ENCODE measurements at regions not wholly inside any gene's neighbourhood (a gene's known extent, or its start where the extent isn't known, plus 50 kb on each side); places are given as distances from the start of the nearest gene placed in this dataset.

DNA sequence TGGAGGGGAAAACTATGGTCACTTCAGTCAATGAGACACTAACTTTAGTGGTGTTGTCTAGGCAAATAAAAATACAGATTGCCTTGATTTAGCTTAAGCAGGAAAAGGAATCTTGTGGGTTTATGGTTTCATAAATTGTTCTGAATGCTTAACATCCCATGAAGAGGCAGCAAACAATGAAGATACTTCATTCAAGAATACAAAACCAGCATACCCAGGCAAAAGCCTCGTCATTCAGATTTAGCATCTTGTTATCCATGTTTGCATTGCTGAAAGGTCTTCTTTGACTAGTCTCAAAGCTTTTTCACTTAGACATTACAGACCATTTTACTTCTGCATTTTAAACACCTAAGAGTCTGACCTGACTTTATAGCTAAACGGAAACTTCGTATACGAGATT, 272.7 kb upstream of the FSHR start:
- DNase-seq (ENCODE audit: low read depth in 6 of 9, low spot score in 9 of 9), result no peak
- 81% methylated on average over 4 of the region's 4 CpGs for WGBS
- Histone ChIP-seq H3K27ac (ENCODE audit: low read depth in 1 of 2, low read length in 1 of 2) (no peak overlapping the region), H3K4me3 (ENCODE audit: low read length in 2 of 2) (no peak overlapping the region), H3K36me3 (ENCODE audit: control insufficient read depth in 2 of 2, insufficient read depth in 2 of 2, low read length in 1 of 2) (no peaks in the 10 kb centered on the region), H3K4me1 (ENCODE audit: control insufficient read depth in 2 of 2, insufficient read depth in 2 of 2, low read length in 2 of 2) (no peaks in the 10 kb centered on the region), H3K27me3 (ENCODE audit: control insufficient read depth in 2 of 2, insufficient read depth in 1 of 2, low read length in 1 of 2) (no peaks in the 10 kb centered on the region), H3K9me3 (ENCODE audit: control insufficient read depth in 2 of 2, insufficient read depth in 1 of 2, low read length in 1 of 2) (no peaks in the 10 kb centered on the region)

DNA sequence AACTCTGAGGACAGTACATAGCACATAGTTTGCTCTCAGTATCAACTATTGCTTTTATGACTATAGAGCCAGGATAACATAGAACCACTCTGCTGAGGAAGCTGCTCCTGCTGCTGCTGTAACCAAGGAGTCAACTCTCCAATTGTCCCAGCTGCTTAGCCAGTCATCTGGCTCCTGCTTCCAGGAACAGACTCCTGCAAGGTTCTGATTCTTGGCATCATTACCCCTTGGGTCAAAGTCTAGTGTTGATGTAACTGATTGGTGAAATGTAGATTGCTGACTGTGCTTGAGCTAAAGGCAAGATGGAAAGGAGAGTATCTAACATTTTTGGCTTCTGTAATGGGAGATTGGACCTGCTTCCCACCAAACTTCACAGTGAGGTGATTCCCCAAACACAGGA, 261.9 kb upstream of the FSHR start:
- no peak overlapping the region for H3K27ac ChIP-seq (ENCODE audit: low read depth in 1 of 2, low read length in 1 of 2)
- H3K9me3 ChIP-seq (ENCODE audit: control insufficient read depth in 2 of 2, insufficient read depth in 1 of 2, low read length in 1 of 2), result no peaks in the 10 kb centered on the region
- DNase-seq (ENCODE audit: low read depth in 6 of 9, low spot score in 9 of 9), result no peak
- H3K36me3 ChIP-seq (ENCODE audit: control insufficient read depth in 2 of 2, insufficient read depth in 2 of 2, low read length in 1 of 2), result no peaks in the 10 kb centered on the region
- H3K4me3 ChIP-seq (ENCODE audit: low read length in 2 of 2), result no peak overlapping the region
- no peaks in the 10 kb centered on the region for H3K4me1 ChIP-seq (ENCODE audit: control insufficient read depth in 2 of 2, insufficient read depth in 2 of 2, low read length in 2 of 2)
- H3K27me3 ChIP-seq (ENCODE audit: control insufficient read depth in 2 of 2, insufficient read depth in 1 of 2, low read length in 1 of 2), result no peaks in the 10 kb centered on the region

DNA sequence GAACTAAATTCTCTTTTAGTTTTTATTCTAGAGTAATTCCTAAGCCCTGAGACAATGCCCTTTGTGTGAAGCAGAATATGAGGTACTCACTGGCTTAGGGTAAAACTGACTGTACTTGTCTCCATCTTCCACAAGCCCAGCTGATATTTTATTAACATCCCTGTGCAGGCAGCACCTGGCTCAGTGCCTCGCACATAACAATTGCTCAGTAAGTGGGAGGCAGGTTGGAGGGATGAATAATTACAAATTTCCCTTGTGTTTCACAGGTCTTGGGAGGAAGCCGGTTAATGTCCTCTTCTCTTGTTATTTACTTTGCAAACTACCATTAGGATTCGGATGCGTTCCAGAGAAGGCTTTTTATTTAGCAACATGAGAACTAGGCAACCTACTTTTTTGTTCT, 249.8 kb upstream of the FSHR start:
- Histone ChIP-seq H3K9me3 (ENCODE audit: control insufficient read depth in 2 of 2, insufficient read depth in 1 of 2, low read length in 1 of 2) (no peaks in the 10 kb centered on the region), H3K4me3 (ENCODE audit: low read length in 2 of 2) (no peak overlapping the region), H3K4me1 (ENCODE audit: control insufficient read depth in 2 of 2, insufficient read depth in 2 of 2, low read length in 2 of 2) (no peaks in the 10 kb centered on the region), H3K27me3 (ENCODE audit: control insufficient read depth in 2 of 2, insufficient read depth in 1 of 2, low read length in 1 of 2) (no peaks in the 10 kb centered on the region), H3K27ac (ENCODE audit: low read depth in 1 of 2, low read length in 1 of 2) (no peak overlapping the region), H3K36me3 (ENCODE audit: control insufficient read depth in 2 of 2, insufficient read depth in 2 of 2, low read length in 1 of 2) (no peaks in the 10 kb centered on the region)
- no peak for DNase-seq (ENCODE audit: low read depth in 6 of 9, low spot score in 9 of 9)
- WGBS, result 72% methylated on average over 4 of the region's 4 CpGs

DNA sequence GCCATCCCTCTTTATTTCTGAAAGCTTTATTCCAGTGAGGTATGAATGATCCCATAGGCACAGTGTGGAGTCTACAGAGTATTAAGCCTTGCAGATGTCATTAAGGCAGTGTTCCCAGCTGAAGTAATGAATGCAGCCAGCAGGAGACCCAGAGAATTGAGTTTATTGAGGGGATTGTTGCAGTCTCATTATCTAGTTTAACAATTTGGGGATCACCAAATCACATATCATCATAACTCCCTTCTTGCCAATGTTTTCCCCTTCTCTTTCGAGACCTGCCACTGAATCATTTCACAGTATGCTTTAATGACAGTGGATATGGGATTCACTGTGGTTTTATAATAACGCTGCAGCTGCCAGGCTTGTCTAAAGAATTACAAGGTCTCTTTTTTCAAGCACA, 249.3 kb upstream of the FSHR start:
- Histone ChIP-seq H3K9me3 (ENCODE audit: control insufficient read depth in 2 of 2, insufficient read depth in 1 of 2, low read length in 1 of 2) (no peaks in the 10 kb centered on the region), H3K27me3 (ENCODE audit: control insufficient read depth in 2 of 2, insufficient read depth in 1 of 2, low read length in 1 of 2) (no peaks in the 10 kb centered on the region), H3K4me3 (ENCODE audit: low read length in 2 of 2) (no peak overlapping the region), H3K36me3 (ENCODE audit: control insufficient read depth in 2 of 2, insufficient read depth in 2 of 2, low read length in 1 of 2) (no peaks in the 10 kb centered on the region), H3K4me1 (ENCODE audit: control insufficient read depth in 2 of 2, insufficient read depth in 2 of 2, low read length in 2 of 2) (no peaks in the 10 kb centered on the region), H3K27ac (ENCODE audit: low read depth in 1 of 2, low read length in 1 of 2) (no peak overlapping the region)
- DNase-seq (ENCODE audit: low read depth in 6 of 9, low spot score in 9 of 9), result no peak
- WGBS, result 81% methylated on average over 2 of the region's 2 CpGs

DNA sequence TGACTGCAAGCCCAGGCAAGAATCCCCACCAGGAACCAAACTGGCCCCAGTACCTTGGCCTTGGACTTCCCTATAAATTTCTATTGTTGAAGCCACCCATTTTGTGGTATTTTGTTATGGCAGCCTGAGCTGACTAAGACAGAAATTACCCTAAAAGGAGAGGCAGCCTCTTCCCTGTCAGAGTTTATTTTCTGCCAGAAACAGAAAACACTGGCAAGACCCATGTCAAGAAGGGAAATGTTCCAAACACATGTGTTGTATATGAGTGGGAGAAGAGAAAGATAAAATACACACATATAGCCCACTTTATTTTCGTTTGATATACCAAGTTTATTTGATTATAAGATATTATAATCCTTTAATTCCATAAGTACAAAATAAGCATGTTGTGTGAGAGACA, 225.1 kb upstream of the FSHR start:
- DNase-seq (ENCODE audit: low read depth in 6 of 9, low spot score in 9 of 9), result no peak
- Histone ChIP-seq H3K27ac (ENCODE audit: low read depth in 1 of 2, low read length in 1 of 2) (no peak overlapping the region), H3K4me3 (ENCODE audit: low read length in 2 of 2) (no peak overlapping the region), H3K9me3 (ENCODE audit: control insufficient read depth in 2 of 2, insufficient read depth in 1 of 2, low read length in 1 of 2) (no peaks in the 10 kb centered on the region), H3K36me3 (ENCODE audit: control insufficient read depth in 2 of 2, insufficient read depth in 2 of 2, low read length in 1 of 2) (no peaks in the 10 kb centered on the region), H3K4me1 (ENCODE audit: control insufficient read depth in 2 of 2, insufficient read depth in 2 of 2, low read length in 2 of 2) (no peaks in the 10 kb centered on the region), H3K27me3 (ENCODE audit: control insufficient read depth in 2 of 2, insufficient read depth in 1 of 2, low read length in 1 of 2) (no peaks in the 10 kb centered on the region)
- 67% methylated on average over 1 of the region's 1 CpG for WGBS

DNA sequence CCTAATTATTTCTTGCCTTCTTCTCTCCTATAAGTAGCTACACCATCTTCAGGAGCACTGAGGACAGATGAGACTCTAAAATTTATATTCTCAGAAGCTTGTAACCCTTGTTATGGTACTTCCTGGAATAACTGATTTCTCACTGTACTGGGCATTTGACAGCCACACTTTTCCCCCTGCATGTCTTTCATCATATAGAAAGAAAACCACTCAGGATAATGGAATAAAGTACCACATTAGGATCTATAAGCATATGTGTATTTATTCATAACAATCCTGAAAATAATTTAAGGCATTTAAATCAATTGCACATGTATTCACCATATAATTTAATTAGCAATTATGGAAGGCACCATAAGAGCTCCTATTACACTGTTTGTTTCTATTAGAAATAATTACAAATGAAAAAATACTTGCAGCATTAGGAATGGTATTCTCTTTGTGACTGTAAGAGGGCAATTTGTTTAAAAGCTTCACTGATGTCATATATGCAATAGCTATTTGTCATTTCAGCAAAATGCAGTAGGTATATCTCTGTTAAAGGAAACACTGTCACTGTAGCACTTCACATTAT, 216.9 kb upstream of the FSHR start:
- H3K4me3 ChIP-seq (ENCODE audit: low read length in 2 of 2), result no peak overlapping the region
- no peaks in the 10 kb centered on the region for H3K27me3 ChIP-seq (ENCODE audit: control insufficient read depth in 2 of 2, insufficient read depth in 1 of 2, low read length in 1 of 2)
- DNase-seq (ENCODE audit: low read depth in 6 of 9, low spot score in 9 of 9), result no peak
- no peaks in the 10 kb centered on the region for H3K9me3 ChIP-seq (ENCODE audit: control insufficient read depth in 2 of 2, insufficient read depth in 1 of 2, low read length in 1 of 2)
- no peaks in the 10 kb centered on the region for H3K36me3 ChIP-seq (ENCODE audit: control insufficient read depth in 2 of 2, insufficient read depth in 2 of 2, low read length in 1 of 2)
- H3K27ac ChIP-seq (ENCODE audit: low read depth in 1 of 2, low read length in 1 of 2), result no peak overlapping the region
- no peaks in the 10 kb centered on the region for H3K4me1 ChIP-seq (ENCODE audit: control insufficient read depth in 2 of 2, insufficient read depth in 2 of 2, low read length in 2 of 2)

DNA sequence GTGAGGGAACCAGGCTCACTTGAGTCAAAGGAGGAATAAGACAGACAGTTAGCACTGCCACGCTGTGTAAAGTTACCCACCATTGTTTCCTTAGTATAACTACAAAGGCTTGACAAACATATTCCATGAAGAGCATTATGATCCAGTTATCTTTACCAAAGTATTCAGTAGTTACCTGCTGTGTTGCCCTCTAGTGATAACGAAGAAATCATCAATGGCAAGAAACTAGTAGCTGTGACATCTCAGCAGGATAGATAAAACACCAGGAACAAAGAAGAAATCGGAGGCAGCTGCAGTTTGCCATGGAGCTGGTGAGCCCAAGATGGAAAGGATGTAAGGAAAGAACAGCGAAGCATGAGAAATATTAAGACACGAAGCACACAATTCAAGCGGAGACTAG, 215.3 kb upstream of the FSHR start:
- Histone ChIP-seq H3K9me3 (ENCODE audit: control insufficient read depth in 2 of 2, insufficient read depth in 1 of 2, low read length in 1 of 2) (no peaks in the 10 kb centered on the region), H3K36me3 (ENCODE audit: control insufficient read depth in 2 of 2, insufficient read depth in 2 of 2, low read length in 1 of 2) (no peaks in the 10 kb centered on the region), H3K27me3 (ENCODE audit: control insufficient read depth in 2 of 2, insufficient read depth in 1 of 2, low read length in 1 of 2) (no peaks in the 10 kb centered on the region), H3K4me1 (ENCODE audit: control insufficient read depth in 2 of 2, insufficient read depth in 2 of 2, low read length in 2 of 2) (no peaks in the 10 kb centered on the region), H3K4me3 (ENCODE audit: low read length in 2 of 2) (no peak overlapping the region), H3K27ac (ENCODE audit: low read depth in 1 of 2, low read length in 1 of 2) (no peak overlapping the region)
- DNase-seq (ENCODE audit: low read depth in 6 of 9, low spot score in 9 of 9), result no peak
- 81% methylated on average over 6 of the region's 6 CpGs for WGBS

DNA sequence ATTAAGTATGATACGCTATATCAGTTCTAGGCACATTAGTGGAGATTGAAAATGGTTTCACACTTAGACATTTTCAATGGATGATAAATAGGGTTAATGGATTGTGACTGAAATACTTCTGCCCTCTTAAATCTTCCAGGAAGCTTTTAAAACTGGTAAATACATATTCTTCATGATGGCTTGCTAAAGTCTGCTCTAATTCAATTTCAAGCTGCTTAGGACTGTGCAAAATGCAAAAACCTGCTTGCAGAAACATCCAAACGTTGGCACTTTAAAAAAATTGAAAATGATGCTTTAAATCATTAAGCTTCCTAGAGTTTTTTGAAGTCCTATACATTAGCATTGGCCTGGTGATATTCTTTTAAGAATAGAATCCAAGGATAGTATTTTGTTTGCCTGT, 214.8 kb upstream of the FSHR start:
- Histone ChIP-seq H3K27ac (ENCODE audit: low read depth in 1 of 2, low read length in 1 of 2) (no peak overlapping the region), H3K9me3 (ENCODE audit: control insufficient read depth in 2 of 2, insufficient read depth in 1 of 2, low read length in 1 of 2) (no peaks in the 10 kb centered on the region), H3K4me3 (ENCODE audit: low read length in 2 of 2) (no peak overlapping the region), H3K4me1 (ENCODE audit: control insufficient read depth in 2 of 2, insufficient read depth in 2 of 2, low read length in 2 of 2) (no peaks in the 10 kb centered on the region), H3K36me3 (ENCODE audit: control insufficient read depth in 2 of 2, insufficient read depth in 2 of 2, low read length in 1 of 2) (no peaks in the 10 kb centered on the region), H3K27me3 (ENCODE audit: control insufficient read depth in 2 of 2, insufficient read depth in 1 of 2, low read length in 1 of 2) (no peaks in the 10 kb centered on the region)
- no peak for DNase-seq (ENCODE audit: low read depth in 6 of 9, low spot score in 9 of 9)
- WGBS, result 73% methylated on average over 2 of the region's 2 CpGs

DNA sequence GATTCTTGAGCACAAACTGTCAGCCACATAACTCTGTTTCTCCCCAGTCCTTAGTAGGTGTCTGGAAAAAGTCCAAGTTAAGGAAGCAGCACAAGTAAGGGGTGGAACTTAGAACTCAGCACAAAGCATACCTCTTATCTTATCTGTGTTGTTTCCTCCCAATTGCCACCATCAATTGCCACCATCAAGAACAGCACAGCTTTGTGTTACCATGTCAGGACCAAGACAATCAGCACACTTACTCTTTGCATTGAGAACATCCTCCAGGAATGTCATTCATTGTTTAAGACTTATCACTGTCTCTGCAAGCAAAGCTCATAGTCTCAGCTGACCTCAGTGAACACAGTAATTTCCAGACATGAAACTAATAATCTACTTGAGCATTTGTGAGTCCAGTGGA, 212.7 kb upstream of the FSHR start:
- DNase-seq (ENCODE audit: low read depth in 6 of 9, low spot score in 9 of 9), result no peak
- H3K36me3 ChIP-seq (ENCODE audit: control insufficient read depth in 2 of 2, insufficient read depth in 2 of 2, low read length in 1 of 2), result no peaks in the 10 kb centered on the region
- no peaks in the 10 kb centered on the region for H3K9me3 ChIP-seq (ENCODE audit: control insufficient read depth in 2 of 2, insufficient read depth in 1 of 2, low read length in 1 of 2)
- no peaks in the 10 kb centered on the region for H3K4me1 ChIP-seq (ENCODE audit: control insufficient read depth in 2 of 2, insufficient read depth in 2 of 2, low read length in 2 of 2)
- no peak overlapping the region for H3K27ac ChIP-seq (ENCODE audit: low read depth in 1 of 2, low read length in 1 of 2)
- H3K27me3 ChIP-seq (ENCODE audit: control insufficient read depth in 2 of 2, insufficient read depth in 1 of 2, low read length in 1 of 2), result no peaks in the 10 kb centered on the region
- no peak overlapping the region for H3K4me3 ChIP-seq (ENCODE audit: low read length in 2 of 2)

DNA sequence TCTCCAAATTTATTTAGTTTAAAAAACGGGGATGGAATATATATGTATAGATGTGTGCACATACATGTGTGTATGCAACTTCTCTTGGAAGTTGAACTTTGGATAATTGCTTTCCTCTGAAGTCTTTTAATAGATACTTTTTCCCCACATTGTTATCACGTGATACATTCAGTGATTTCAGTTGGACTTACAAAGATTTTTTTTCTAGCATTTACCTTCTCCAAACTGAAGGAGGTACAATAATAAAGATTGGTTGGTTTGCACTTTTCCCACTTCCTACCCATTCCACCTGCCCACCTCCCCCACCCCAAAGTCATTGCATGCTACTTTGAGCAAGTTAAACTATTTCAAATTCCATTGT, 206.1 kb upstream of the FSHR start:
- WGBS, result 63% methylated on average over 2 of the region's 2 CpGs
- Histone ChIP-seq H3K27me3 (ENCODE audit: control insufficient read depth in 2 of 2, insufficient read depth in 1 of 2, low read length in 1 of 2) (no peaks in the 10 kb centered on the region), H3K9me3 (ENCODE audit: control insufficient read depth in 2 of 2, insufficient read depth in 1 of 2, low read length in 1 of 2) (no peaks in the 10 kb centered on the region), H3K4me3 (ENCODE audit: low read length in 2 of 2) (no peak overlapping the region), H3K36me3 (ENCODE audit: control insufficient read depth in 2 of 2, insufficient read depth in 2 of 2, low read length in 1 of 2) (no peaks in the 10 kb centered on the region), H3K4me1 (ENCODE audit: control insufficient read depth in 2 of 2, insufficient read depth in 2 of 2, low read length in 2 of 2) (no peaks in the 10 kb centered on the region), H3K27ac (ENCODE audit: low read depth in 1 of 2, low read length in 1 of 2) (no peak overlapping the region)
- no peak for DNase-seq (ENCODE audit: low read depth in 6 of 9, low spot score in 9 of 9)

All from thymus (tissue), 11 donors.